ENCODE measurements at regions not wholly inside any gene's neighbourhood (a gene's known extent, or its start where the extent isn't known, plus 50 kb on each side); places are given as distances from the start of the nearest gene placed in this dataset.

DNA sequence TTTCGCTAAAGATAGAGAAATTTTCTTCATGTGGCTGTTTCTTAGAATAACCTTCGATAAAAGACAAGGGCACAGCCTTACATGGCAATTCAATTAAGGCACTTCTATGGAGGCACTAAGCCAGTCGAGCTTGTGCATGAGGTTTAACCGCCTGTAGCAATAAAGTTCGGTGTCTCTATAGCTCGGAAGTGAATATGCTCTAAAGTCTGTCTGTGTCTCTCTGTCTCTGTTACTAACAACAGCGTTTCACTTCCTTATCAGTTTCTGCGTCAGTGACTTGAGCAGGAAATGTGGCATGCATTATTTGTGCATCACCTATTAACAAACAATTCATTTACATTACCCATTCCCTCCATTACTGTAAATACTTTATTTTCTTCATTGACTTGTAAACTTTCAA, 365.1 kb upstream of the NETO1 start:
- no peaks in the 10 kb centered on the region for H3K36me3 Mint-ChIP-seq (ENCODE audit: low read depth)
- ChIA-PET POLR2A (no interaction called here), CTCF (no interaction called here)
- no peak overlapping the region for H3K27ac Mint-ChIP-seq
- peaks cover 8% of the 10 kb centered on the region for H3K4me1 Mint-ChIP-seq
- DNase-seq (no peak), ATAC-seq (ENCODE audit: low read depth) (peak; percentile 47)
- intact Hi-C loops (cut with micrococcal nuclease) = no loop called here
- no peaks in the 10 kb centered on the region for H3K27me3 Mint-ChIP-seq
- H3K9me3 Mint-ChIP-seq = no peaks in the 10 kb centered on the region
- no peak for TF ChIP-seq CTCF (IDR thresholded peaks at IDR 0.05)
- H3K4me3 Mint-ChIP-seq = no peak overlapping the region

GRCh38 chr18:73220663-73221062, 352.9 kb upstream of the NETO1 start:
- no peaks in the 10 kb centered on the region for H3K4me1 Mint-ChIP-seq

DNA sequence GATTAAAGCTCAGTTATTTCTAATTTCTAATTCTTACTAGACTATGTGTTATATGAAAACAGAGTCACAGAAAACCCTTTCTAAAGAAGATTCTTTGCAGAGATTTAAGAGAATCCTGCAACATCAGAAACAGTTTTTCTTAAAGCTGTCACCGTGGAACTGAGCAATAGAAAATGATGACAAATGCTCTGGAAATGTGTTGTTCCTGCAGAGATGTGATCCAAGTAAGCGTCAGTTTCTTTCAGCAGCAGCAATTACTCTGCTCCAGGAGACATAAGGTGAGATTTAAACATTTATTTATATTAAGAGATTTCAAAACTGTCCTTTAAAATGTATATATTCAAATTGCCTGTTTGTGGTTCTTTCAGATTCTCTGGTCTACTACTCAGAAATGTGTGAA, 350.5 kb upstream of the NETO1 start:
- POLR2A ChIA-PET = no interaction called here

More at GRCh38 chr18:73220663-73221062, 352.9 kb upstream of the NETO1 start:
- ChIA-PET POLR2A (no interaction called here), CTCF (no interaction called here)
- no peak for TF ChIP-seq CTCF (IDR thresholded peaks at IDR 0.05)
- no peaks in the 10 kb centered on the region for H3K27me3 Mint-ChIP-seq
- H3K27ac Mint-ChIP-seq = no peak overlapping the region
- H3K36me3 Mint-ChIP-seq (ENCODE audit: low read depth) = no peaks in the 10 kb centered on the region
- no peak for ATAC-seq (ENCODE audit: low read depth)
- H3K9me3 Mint-ChIP-seq = peaks cover 23% of the 10 kb centered on the region
- no peak overlapping the region for H3K4me3 Mint-ChIP-seq
- intact Hi-C loops (cut with micrococcal nuclease) = no loop called here
- DNase-seq = no peak

DNA sequence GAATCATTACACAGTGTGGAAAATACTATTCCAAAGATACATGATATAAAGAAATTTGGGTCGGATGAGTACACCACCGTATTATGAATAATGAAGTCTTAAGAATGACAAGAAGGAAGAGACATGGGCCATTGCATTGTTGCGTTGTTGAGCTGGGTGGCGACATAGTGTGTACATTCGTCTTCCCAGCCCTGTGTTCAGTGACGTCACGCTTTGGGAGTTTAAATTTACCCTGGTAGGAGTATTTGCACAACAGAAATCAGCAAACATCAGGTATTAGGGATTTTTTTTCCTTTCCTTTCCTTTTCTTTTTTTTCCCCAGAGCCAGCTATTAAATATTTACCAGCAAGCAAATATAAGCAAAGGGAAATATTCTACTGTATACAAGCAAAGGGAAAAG, 347.2 kb upstream of the NETO1 start:
- H3K36me3 Mint-ChIP-seq (ENCODE audit: low read depth) = no peaks in the 10 kb centered on the region
- no peak overlapping the region for H3K4me3 Mint-ChIP-seq
- no peak for TF ChIP-seq CTCF (IDR thresholded peaks at IDR 0.05)
- H3K9me3 Mint-ChIP-seq = peaks cover 9% of the 10 kb centered on the region
- no peaks in the 10 kb centered on the region for H3K4me1 Mint-ChIP-seq
- ChIA-PET POLR2A (no interaction called here), CTCF (no interaction called here)
- ATAC-seq (ENCODE audit: low read depth) (no peak), DNase-seq (no peak)
- no peaks in the 10 kb centered on the region for H3K27me3 Mint-ChIP-seq
- H3K27ac Mint-ChIP-seq = no peak overlapping the region
- intact Hi-C loops (cut with micrococcal nuclease) = no loop called here

More for the DNA sequence above, 350.5 kb upstream of the NETO1 start:
- Mint-ChIP-seq H3K4me1 (no peaks in the 10 kb centered on the region), H3K27me3 (no peaks in the 10 kb centered on the region), H3K9me3 (peaks cover 22% of the 10 kb centered on the region), H3K27ac (no peak overlapping the region), H3K36me3 (ENCODE audit: low read depth) (no peaks in the 10 kb centered on the region), H3K4me3 (no peak overlapping the region)
- intact Hi-C loops (cut with micrococcal nuclease) = no loop called here
- DNase-seq (no peak), ATAC-seq (ENCODE audit: low read depth) (no peak)
- CTCF ChIA-PET = no interaction called here
- TF ChIP-seq CTCF (IDR thresholded peaks at IDR 0.05) = no peak

DNA sequence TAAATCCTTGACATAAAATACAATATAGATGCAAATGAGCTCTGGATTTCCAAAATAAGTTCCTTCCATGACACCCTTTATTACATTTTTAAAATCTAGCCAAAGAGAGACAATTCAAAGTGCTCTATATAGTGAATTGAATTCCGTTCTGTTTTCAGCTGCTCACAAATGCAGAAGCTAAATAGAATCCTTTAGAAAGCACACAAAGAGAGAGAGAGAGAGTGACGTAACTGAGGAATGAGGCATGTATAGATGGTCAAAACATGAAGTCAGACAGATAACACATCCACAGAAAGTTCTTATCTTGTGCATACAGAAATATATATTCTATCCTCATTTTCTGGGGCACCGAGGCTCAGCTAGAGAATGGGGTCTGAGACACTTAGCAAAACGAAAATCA, 344.7 kb upstream of the NETO1 start:
- ATAC-seq (ENCODE audit: low read depth) (no peak), DNase-seq (no peak)
- ChIA-PET CTCF (no interaction called here), POLR2A (no interaction called here)
- no peak for TF ChIP-seq CTCF (IDR thresholded peaks at IDR 0.05)
- Mint-ChIP-seq H3K4me3 (no peak overlapping the region), H3K4me1 (no peaks in the 10 kb centered on the region), H3K27ac (no peak overlapping the region), H3K36me3 (ENCODE audit: low read depth) (no peaks in the 10 kb centered on the region), H3K9me3 (peaks cover 2% of the 10 kb centered on the region), H3K27me3 (no peaks in the 10 kb centered on the region)
- intact Hi-C loops (cut with micrococcal nuclease) = no loop called here
